Mammary epithelial cell (primary cell): ENCODE measurements at regions not wholly inside any gene's neighbourhood (a gene's known extent, or its start where the extent isn't known, plus 50 kb on each side); places are given as distances from the start of the nearest gene placed in this dataset.

Experiments used
- EZH2 ChIP-seq: IDR thresholded peaks from 2 replicates; pipeline ENCODE4 v1.6.1; 2012; ENCODE audit warnings: low read length, inconsistent platforms, borderline replicate concordance
- TF ChIP-seq, protein P1 (sequence below), 2 donors: IDR thresholded peaks in 1 of 2; conservative IDR thresholded peaks in 1 of 2; 2 replicates each; pipeline ENCODE4 v1.5.1; 2011 to 2012; ENCODE audit warnings: inconsistent platforms in 2 of 2, low read length in 2 of 2, mild to moderate bottlenecking in 2 of 2, control low read depth in 1 of 2, low read depth in 1 of 2; ENCODE audit not compliant: insufficient read depth in 1 of 2; ENCODE audit errors: extremely low read depth in 1 of 2

GRCh38 chr1:5238351-5239130 is 584.1 kb downstream of the AJAP1 start:
- TF ChIP-seq, protein P1, sequence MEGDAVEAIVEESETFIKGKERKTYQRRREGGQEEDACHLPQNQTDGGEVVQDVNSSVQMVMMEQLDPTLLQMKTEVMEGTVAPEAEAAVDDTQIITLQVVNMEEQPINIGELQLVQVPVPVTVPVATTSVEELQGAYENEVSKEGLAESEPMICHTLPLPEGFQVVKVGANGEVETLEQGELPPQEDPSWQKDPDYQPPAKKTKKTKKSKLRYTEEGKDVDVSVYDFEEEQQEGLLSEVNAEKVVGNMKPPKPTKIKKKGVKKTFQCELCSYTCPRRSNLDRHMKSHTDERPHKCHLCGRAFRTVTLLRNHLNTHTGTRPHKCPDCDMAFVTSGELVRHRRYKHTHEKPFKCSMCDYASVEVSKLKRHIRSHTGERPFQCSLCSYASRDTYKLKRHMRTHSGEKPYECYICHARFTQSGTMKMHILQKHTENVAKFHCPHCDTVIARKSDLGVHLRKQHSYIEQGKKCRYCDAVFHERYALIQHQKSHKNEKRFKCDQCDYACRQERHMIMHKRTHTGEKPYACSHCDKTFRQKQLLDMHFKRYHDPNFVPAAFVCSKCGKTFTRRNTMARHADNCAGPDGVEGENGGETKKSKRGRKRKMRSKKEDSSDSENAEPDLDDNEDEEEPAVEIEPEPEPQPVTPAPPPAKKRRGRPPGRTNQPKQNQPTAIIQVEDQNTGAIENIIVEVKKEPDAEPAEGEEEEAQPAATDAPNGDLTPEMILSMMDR (conservative IDR thresholded peaks at IDR 0.05 in 1 of 2, IDR thresholded peaks at IDR 0.05 in 1 of 2; ENCODE audit: extremely low read depth in 1 of 2, insufficient read depth in 1 of 2, low read depth in 1 of 2, low read length in 2 of 2) = no peak
- TF ChIP-seq EZH2 = no peak
